Glomerular endothelial cell (primary cell): ENCODE measurements at regions not wholly inside any gene's neighbourhood (a gene's known extent, or its start where the extent isn't known, plus 50 kb on each side); places are given as distances from the start of the nearest gene placed in this dataset.

Experiments used
- DNase-seq: peaks from one replicate; pipeline ENCODE4 v3.0.0-alpha.2; 2011; ENCODE audit warnings: low read depth, low spot score; ENCODE audit errors: extremely low read depth

DNA sequence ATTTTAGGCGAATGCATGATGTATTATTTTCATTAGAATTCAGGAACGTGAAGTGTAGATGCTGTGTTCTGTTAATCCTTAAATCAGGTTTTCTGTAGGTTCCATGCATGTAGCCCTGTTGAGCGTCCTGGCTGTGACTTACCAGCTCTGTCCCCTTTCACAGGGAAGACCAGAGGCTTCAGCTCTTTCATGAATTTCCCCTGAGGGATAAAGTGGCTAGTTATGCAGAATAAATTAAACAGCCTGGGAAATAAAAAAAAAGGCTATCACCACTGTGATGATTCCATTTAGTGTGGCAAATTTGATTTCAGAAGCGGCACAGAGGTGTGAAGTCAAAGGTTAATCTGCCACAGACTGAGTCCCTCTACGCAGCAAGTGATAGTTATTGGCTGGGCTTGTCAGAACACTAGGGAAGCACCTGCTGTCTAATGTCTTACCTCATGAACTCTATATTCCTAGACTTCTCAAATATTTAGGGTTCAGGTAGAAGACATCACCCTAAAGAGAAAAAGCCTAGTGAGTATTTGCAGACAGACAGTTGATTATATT is 61.6 kb upstream of the LINC00305 start:
- DNase-seq: no peak

GRCh38 chr18:64208516-64208915 is 59.6 kb upstream of the LINC00305 start:
- no peak for DNase-seq

GRCh38 chr18:64207820-64208219 is 58.9 kb upstream of the LINC00305 start:
- no peak for DNase-seq

DNA sequence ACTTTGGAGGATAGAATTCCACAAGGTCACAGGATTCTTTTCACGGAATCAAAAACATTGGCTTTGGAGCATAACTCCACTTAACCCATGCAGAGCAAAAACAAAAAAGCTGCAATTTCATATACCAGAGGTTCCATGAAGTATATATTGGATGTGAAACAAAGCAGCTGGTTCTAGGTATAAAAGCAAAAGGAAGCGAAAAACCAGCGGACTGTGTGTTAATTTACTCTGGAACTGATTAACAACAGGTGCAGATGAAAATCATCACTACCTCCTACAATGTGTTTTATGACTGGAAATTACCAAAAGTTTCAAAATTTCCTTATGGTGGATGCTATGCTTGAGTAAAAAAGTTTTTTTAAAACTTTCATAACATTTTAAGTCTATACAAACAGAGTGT is 54.4 kb upstream of the LINC00305 start:
- DNase-seq: no peak

GRCh38 chr18:64202863-64203262 is 54.0 kb upstream of the LINC00305 start:
- DNase-seq: no peak

- DNase-seq: no peak
Measured at GRCh38 chr18:64202210-64202836, 53.4 kb upstream of the LINC00305 start.

- no peak for DNase-seq
Measured at GRCh38 chr18:64201781-64202180, 52.9 kb upstream of the LINC00305 start.

- no peak for DNase-seq
Measured at GRCh38 chr18:64199581-64199980, 50.7 kb upstream of the LINC00305 start.
